BE2C (cell line): ENCODE measurements at regions not wholly inside any gene's neighbourhood (a gene's known extent, or its start where the extent isn't known, plus 50 kb on each side); places are given as distances from the start of the nearest gene placed in this dataset.

Experiments used
- DNase-seq: peaks from one replicate; pipeline ENCODE4 v3.0.0-alpha.2; 2020
- H3K27me3 ChIP-seq: fragments of 250-450 bp; sonication (Bioruptor Pico); 2 replicates; pipeline ENCODE4 v1.5.1; 2020; ENCODE audit warnings: mild to moderate bottlenecking
- H3K36me3 ChIP-seq: fragments of 250-450 bp; sonication (Bioruptor Pico); 2 replicates; pipeline ENCODE4 v1.5.1; 2020; ENCODE audit warnings: mild to moderate bottlenecking
- H3K4me1 ChIP-seq: fragments of 250-450 bp; sonication (Bioruptor Pico); 2 replicates; pipeline ENCODE4 v1.5.1; 2020
- H3K4me3 ChIP-seq: 2 replicates; pipeline ENCODE4 v1.5.1; 2011; ENCODE audit warnings: low read depth, low read length
- H3K9me3 ChIP-seq: fragments of 250-450 bp; sonication (Bioruptor Pico); 2 replicates; pipeline ENCODE4 v1.5.1; 2020
- TF ChIP-seq, protein P1 (sequence below): IDR thresholded peaks from 2 replicates; pipeline ENCODE4 v1.5.1; 2012; ENCODE audit warnings: mild to moderate bottlenecking, low read depth, low read length

DNA sequence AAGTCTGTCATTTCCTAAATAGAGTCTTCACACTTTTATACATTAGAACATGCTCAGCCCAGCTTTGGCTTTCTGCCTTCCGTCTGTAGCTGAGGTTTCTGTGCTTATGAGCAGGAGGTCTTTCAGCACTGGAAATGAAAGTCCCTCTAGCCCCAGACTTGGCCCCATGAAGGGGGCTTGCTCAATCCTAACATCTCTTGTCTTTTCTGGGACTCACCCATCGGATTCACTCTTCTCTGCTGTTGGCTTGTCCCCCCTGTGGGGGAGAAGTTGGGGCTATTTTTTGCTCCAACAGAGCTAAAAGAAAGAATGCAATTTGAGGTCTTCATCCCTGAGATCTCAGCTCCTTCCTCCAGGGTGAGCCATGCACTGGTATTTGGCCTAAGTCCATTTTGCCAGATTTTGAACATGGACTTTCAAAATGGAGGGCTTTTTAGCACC, 177.7 kb downstream of the MRPL14 start:
- H3K9me3 ChIP-seq = no peaks in the 10 kb centered on the region
- no peaks in the 10 kb centered on the region for H3K36me3 ChIP-seq
- TF ChIP-seq, protein P1, sequence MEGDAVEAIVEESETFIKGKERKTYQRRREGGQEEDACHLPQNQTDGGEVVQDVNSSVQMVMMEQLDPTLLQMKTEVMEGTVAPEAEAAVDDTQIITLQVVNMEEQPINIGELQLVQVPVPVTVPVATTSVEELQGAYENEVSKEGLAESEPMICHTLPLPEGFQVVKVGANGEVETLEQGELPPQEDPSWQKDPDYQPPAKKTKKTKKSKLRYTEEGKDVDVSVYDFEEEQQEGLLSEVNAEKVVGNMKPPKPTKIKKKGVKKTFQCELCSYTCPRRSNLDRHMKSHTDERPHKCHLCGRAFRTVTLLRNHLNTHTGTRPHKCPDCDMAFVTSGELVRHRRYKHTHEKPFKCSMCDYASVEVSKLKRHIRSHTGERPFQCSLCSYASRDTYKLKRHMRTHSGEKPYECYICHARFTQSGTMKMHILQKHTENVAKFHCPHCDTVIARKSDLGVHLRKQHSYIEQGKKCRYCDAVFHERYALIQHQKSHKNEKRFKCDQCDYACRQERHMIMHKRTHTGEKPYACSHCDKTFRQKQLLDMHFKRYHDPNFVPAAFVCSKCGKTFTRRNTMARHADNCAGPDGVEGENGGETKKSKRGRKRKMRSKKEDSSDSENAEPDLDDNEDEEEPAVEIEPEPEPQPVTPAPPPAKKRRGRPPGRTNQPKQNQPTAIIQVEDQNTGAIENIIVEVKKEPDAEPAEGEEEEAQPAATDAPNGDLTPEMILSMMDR = no peak
- H3K4me1 ChIP-seq = peaks cover 20% of the 10 kb centered on the region
- no peak overlapping the region for H3K4me3 ChIP-seq
- H3K27me3 ChIP-seq = no peaks in the 10 kb centered on the region
- no peak for DNase-seq

DNA sequence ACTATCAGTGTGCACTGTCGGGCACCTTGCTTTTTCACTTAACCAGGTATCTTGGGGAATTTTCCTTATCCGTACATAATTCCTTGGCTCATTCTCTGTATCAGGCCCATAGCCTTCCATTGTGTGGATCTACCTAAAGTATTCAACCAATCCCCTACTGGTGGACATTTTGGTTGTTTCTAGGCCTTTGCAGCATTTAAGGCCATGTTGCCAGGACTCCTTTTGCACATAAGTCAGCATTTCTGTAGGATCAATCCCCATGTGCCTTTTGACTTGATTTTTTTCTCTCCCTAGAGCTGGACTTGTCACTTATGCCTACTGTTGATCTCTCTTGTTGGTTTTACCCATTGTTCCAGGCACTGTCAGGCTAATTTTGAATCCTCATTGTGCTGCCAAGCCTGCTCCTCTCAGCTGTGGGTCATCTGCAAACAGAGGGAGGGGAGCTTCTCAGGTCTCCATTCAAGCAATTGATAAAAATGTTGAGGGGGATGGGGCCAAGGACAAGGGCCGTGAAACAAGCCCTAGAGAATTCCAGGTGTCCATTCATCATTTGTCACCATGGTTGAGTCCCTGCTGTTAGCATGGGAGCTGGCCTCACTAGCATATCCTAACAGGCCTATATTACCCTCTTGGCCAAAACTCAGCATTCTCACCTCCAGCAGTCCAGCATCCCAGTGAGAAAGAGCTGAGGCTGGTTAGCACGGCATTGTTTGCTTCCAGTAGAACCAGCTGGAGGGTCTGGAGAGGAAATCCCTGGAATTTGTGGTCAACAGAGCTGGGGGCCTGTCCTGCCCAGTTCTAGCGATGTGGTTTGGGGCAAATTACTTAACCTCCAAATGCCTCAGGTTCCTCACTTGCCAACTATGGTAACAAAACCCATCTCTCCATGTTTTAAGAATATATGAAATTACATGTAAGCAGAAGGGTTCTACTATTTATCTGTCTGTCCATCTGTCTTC, 178.4 kb downstream of the MRPL14 start:
- no peak overlapping the region for H3K4me3 ChIP-seq
- no peaks in the 10 kb centered on the region for H3K27me3 ChIP-seq
- H3K36me3 ChIP-seq = no peaks in the 10 kb centered on the region
- H3K4me1 ChIP-seq = peaks cover 26% of the 10 kb centered on the region
- TF ChIP-seq, protein P1 = no peak
- DNase-seq = no peak
- H3K9me3 ChIP-seq = no peaks in the 10 kb centered on the region

DNA sequence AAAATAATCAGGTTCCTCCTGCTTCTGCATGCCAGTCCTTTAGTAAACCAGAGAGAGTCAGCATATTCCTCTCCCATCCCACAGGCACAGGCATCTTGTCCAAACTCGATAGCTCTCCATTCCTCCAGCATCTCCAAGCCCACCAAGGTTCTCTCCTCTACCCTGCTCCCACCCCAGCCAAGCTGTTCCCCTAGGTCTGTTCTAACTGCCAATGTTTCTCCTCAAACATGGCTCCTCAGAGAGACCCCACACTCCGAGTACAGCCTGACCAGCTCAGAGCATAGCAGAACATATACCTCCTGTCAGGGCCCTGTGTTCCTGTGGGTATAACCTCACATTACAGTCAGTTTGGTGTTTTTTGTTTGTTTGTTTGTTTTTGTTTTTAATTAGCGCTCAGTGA, 177.8 kb downstream of the VEGFA start:
- peaks cover 35% of the 10 kb centered on the region for H3K4me1 ChIP-seq
- DNase-seq = no peak
- H3K9me3 ChIP-seq = no peaks in the 10 kb centered on the region
- no peaks in the 10 kb centered on the region for H3K27me3 ChIP-seq
- H3K36me3 ChIP-seq = no peaks in the 10 kb centered on the region
- TF ChIP-seq, protein P1 = no peak
- H3K4me3 ChIP-seq = no peak overlapping the region

DNA sequence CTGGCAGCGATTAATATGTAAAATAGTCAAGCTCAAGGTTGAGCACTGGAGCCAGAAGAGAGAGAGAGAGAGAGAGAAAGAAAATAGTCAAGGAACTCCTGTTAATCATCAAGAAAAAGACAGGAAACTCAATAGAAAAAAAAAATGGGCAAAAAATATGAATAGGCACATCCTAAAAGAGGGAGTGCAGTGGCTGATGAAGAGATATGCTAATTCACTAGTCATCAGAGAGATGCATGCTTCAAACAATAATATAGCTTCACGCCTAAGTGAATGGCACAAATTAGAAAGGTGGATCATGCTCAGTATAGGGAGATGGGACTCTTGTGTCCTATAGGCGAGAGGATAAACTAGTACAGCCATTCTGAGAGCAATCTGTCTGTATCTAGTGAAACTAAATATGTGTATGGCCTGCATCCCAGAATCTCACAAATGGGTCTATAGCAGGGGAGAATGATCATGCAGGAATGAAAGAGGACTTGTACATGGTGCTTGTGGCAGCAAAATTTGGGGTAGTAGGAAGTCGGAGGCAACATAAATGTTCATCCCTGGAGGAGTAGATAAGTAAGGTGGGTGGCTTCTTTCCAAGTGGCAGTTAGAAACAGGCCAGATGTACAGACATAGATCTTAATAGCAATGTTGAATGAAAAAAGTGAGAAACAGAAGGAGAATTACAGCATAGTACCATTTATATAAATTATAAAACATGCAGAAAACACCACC, 176.8 kb downstream of the VEGFA start:
- Histone ChIP-seq H3K4me1 (peaks cover 36% of the 10 kb centered on the region), H3K4me3 (no peak overlapping the region)
- DNase-seq = no peak

DNA sequence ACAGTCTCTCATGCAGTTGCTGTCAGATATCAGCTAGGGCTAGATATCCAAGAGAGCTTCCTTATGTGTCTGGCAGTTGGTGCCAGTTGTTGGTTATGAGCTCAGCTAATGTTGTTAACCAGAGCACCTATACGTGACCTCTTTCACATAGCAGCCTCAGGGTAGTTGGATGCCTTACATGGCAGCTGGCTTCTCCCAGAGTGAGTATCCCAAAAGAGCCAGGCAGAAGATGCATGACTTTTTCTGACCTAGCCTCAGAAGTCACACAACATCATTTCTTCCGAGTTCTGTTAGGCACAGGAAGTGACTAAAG, 175.7 kb downstream of the VEGFA start:
- peak; percentile 62 for DNase-seq

More for the DNA sequence above, 176.8 kb downstream of the VEGFA start:
- no peaks in the 10 kb centered on the region for H3K36me3 ChIP-seq
- no peaks in the 10 kb centered on the region for H3K9me3 ChIP-seq
- H3K27me3 ChIP-seq = no peaks in the 10 kb centered on the region
- TF ChIP-seq, protein P1 = no peak

More for the DNA sequence above, 175.7 kb downstream of the VEGFA start:
- Histone ChIP-seq H3K27me3 (no peaks in the 10 kb centered on the region), H3K36me3 (no peaks in the 10 kb centered on the region), H3K4me1 (peaks cover 36% of the 10 kb centered on the region), H3K9me3 (no peaks in the 10 kb centered on the region), H3K4me3 (no peak overlapping the region)
- TF ChIP-seq, protein P1 = no peak
